NCI-H2081 (cell line): ENCODE measurements at regions not wholly inside any gene's neighbourhood (a gene's known extent, or its start where the extent isn't known, plus 50 kb on each side); places are given as distances from the start of the nearest gene placed in this dataset.
A peak's percentile ranks its signal among the peaks of the same experiment; 100 is the strongest.
"Not testable (repeated sequence)": the region's sequence is repeated elsewhere in the genome, so short reads cannot be mapped to it uniquely, and the experiment has no call there.

Experiments
- DNase-seq, 2 experiments: peaks; one replicate each; lab custom pipeline; 2025; lab: John Stamatoyannopoulos, UW

- DNase-seq = no peak
Observed at GRCh38 chr14:81955123-81955522, 421.5 kb upstream of the SEL1L start.

- no peak for DNase-seq
Observed at GRCh38 chr14:81960781-81961180, 427.1 kb upstream of the SEL1L start.

- no peak for DNase-seq
Observed at GRCh38 chr14:81963846-81964245, 430.2 kb upstream of the SEL1L start.

DNA sequence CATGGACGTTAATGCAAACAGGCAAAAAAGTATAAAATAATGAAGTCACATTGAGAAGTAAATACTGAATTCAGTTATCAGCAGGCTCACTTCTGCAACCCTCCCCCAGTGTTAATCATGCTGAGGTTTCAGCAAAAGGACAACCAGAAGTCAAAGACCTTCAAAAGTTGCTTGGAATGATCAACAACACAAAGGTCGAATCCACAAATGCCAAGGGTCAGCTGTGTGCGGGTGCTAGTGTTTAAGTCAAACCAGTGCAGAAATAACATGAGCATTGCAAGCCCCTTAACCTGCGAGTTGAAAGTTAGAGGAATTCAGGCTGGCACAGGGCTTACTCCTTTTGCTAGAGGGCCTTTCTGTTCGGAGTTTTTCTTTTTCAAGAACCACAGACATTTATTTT is 436.7 kb upstream of the SEL1L start:
- DNase-seq = no peak

DNA sequence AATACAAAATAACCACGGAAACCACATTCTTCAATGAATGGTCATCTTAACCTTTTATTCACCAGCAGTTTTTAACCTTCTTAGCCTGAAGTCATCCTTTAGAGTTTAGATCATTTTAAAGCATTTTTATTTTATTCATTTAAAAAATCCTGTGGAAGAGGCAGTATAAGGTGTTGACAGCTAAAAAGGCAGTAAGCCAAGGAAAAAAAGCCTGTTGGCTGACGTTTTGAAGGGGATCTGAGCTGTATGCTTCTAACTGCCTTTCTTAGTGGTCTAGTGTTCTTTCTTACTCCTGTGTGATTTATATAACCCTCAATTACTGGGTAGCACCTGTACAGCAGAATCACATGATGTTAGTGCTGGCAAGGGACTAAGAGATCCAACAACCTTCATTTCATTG is 438.3 kb upstream of the SEL1L start:
- no peak for DNase-seq

DNA sequence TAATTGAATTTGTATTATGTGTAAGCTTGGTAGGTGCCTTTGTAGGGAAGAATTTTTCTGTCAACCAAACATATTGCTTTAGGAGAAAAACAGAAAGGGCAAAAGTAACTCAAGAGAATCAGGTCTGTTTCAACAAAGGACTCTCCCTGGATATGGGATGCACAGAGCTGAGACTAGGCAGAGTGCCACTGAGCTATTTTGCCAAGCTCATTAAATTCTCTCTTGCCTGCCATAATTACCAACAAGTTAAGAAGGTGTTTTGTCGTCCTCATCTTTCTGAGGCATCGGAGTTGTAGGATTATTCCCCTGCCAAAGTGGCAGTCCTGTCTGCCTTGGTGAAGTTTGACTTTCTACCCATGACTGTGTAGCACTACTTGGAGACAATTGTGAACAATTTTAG is 438.9 kb upstream of the SEL1L start:
- no peak for DNase-seq

DNA sequence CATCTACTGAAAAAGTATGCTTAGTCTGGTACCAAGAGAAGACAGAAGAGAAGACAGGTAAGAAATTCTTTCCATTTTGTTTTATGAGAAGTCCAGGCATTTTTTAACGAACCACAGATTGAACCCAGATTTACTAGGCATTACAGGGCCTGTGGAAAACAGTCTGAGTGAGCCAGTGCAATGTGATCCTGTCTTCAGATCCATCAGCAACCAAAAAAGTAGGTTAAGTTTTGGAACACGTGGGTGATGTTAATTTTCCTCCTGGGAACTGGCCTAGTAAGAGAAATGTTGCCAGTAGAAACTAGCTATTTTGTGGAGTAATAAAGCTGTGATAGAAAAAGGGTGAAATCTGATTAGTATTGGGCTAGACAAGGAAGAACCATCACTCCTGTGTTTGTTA is 440.9 kb upstream of the SEL1L start:
- no peak for DNase-seq

DNA sequence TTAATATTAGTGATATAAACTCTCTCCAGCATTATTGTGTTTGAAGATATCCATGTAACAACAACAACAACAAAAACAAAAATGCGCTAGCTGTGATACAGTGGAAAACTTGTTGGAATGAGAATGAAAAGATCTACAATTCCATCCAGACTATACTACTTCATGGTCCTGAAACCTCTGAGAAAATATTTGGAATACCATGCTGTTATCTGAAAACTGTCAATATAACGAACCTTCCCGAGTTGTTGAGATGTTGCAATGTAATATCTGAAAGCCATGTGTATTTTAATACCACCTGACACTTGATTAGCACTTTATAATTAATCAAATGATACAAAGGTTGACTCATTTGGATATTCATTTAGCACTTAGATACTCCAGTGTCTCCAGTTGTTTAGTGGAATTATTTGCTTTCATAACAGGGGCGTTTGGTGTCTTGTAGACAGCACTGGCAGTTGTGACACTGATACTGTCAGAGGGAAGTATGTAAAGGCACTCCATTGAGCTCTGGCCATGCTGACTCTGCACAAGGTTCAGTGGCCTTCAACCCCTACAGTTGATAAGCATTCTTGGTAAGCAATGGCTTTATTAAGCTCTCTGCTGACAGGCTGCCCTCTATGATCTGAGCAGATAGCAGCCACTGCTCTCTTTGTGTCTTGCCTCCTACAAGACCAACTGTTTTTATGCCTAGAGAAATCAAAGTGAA is 447.1 kb upstream of the SEL1L start:
- no peak for DNase-seq

DNA sequence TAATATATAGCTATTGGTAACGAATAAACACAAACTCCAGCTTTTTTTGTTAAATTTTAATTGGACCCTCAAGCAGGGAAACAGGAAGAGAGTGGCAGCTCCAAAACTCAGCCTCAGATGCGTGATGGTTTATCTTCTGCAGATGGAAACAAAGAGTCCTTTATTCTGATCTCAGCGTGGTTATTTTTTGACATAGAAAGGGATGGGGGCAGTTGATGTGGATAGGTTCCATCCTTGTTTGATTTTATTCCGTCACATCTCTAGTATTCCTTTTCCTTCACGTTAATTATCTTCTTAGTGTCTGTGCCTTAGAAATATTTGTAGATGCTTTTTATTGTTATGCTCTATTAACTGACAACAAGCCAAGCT is 447.6 kb upstream of the SEL1L start:
- no peak for DNase-seq

DNA sequence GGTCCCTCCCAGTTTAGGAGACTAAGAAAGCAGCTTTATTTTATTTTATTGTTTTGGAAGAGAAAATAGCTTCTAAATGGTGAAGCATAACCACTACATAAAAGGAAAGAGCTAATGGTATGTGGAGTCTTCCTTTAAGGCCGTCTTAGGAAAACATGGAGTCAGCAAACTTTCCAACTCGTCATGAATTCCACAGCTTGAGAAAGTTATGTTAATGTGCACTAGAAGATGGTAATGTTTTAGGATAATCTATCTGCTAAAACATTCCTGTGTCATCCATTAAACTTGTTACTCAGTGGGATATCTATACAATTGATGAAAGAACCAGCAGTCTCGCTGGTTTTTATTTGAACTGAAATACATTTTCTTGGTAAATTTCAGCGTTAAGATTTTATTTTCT is 448.4 kb upstream of the SEL1L start:
- no peak for DNase-seq

DNA sequence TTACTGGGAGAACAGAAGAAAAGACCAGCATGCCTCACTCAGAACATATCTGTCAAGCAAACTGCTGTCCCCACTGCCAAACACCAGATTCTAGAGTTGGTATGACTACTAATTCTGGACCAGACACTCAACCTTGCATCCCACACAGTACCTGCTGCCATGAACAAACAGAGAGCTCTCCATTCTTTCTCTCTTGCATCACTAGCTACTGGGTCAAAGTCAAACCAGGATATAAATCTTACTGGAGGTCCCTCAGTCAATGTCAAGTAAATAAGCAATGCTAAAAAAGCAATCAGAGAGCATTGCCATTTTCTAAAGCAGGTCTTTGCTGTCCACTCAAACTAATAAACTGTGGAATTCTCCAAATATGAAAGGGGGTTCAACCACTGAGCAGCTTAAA is 452.4 kb upstream of the SEL1L start:
- no peak for DNase-seq

DNA sequence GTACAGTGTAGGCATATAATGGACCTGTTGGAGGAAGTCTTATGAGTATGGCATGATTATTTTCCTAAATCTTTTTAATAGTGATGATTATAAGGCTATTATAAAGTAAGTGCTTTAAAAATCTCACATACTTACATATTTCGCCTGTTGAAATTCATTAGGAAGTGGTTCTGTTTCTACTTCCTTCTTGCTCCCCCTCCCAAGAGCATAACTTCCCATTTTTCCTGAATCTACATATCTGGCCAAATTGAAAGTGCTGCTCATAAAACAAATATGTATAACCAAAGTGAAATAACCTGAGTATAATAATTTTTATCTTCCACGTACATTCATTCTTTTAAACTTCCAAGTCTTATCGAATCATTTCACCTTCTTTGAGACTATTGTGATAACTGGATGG is 455.6 kb upstream of the SEL1L start:
- DNase-seq = no peak

- peak; percentile 52 to 64 for DNase-seq
Observed at GRCh38 chr14:81990312-81990761, 456.7 kb upstream of the SEL1L start.

DNA sequence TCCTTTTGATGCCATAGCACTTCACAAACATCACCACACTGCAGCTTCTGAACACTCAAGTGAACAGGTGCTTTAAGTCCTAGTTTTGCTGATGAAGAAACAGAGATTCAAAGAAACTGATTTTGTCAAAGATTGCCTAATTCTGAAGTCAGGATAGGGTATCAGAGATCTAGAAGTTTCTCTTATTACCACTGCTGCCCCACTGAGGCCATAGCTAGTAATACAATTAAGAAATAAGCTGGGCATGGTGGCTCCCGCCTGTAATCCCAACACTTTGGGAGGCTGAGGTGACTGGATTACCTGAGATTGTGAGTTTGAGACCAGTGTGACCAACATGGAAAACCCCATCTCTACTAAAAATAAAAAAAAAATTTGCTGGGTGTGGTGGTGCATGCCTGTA is 458.3 kb upstream of the SEL1L start:
- DNase-seq = no peak

DNA sequence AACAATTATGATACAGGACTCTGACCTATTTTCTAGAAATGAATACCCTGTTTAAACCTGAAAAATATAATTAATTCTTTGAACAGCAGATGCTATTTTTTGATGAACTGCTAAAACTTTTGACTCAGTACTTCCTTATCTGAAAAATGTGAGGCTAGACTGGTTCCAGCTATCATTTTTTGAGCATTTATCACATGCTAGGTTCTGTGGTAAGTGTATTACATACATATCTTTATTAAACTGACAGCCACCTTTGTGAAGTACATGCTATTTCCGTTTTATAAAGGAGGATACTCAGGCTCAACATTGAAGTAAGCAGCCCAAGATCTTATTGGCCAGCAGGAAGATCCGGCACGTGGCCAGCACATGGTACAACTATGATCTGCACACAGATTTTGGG is 459.8 kb upstream of the SEL1L start:
- DNase-seq = no peak

DNA sequence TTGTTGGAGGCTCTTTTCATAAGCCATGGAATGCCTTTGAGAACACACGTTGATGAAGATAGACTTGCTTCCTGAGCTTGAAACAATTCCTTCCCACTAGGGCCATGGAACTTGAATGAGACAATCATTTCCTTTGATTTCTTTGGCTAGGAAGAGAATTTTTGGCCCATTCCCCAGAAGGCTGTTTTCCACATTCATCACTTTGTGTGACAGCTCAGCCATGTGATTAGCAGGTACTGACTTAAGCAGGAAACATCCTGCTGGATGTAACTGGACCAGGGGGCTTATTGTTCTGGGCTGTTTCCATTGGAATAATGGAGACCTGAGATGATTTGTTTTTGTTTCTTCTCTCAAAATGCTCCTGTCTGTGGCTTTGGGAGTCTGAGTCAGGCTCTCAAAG is 469.8 kb upstream of the SEL1L start:
- no peak for DNase-seq

DNA sequence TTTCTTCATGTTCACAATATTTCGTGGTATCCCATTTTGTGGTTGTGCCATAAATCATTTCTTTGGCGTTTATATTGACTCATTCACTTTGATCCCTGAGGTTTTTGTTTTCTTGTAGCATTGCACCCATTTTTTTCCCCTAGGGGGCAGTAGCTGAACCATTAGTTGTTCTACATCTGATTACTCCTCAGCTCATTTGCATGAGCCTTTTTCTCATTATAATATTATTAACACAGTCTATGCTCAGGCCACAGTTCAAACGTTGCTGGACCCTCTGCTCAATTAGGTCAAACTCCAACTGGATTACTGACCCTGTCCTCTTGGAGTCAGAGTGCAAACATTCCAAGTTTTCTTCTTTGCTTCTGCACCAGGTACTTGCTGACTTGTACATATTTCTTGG is 475.4 kb upstream of the SEL1L start:
- DNase-seq = peak; percentile 29 to 49

DNA sequence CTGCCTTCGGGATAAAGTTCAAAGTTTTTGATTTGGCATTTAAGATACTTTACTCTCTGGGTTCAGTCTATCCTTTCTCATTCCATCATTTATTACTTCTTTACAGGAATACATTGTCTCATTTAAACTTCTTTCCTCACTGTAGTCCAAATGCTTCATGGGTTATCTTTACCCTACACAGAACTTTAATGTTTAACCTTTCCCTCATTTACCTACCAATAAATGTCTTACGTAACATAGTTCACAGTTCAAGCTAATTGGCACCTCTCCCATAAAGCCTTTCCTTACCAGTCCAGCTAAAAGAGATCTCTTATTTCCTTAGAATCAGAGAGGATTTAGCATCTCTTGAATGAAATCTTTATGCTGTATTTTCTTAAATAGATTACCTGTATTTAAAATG is 476.3 kb upstream of the SEL1L start:
- DNase-seq = no peak

- no peak for DNase-seq
Observed at GRCh38 chr14:82011460-82011859, 477.8 kb upstream of the SEL1L start.

- no peak for DNase-seq
Observed at GRCh38 chr14:82029038-82029437, 495.4 kb upstream of the SEL1L start.

DNA sequence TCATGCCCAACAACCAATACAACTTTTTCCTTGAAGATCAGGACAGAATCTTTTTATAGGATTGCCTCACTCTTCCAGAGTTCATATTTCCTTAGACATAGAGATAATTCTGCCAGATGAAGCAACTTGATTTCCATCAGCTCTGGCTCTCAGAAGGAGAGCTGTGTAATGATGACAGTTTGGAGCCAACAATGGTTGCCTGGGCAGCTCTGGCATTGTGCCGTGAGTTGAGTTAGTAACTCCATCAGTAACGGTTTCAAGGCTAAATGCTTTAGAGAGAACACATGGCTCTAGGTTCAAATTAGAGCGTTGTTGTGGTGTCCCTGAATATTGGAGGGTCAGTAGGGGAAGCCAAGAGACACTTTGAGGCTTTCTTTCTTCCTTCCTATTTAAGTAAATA is 501.7 kb upstream of the SEL1L start:
- DNase-seq = no peak

- DNase-seq = not testable (repeated sequence)
Observed at GRCh38 chr14:82038066-82038465, 504.4 kb upstream of the SEL1L start.

GRCh38 chr14:82045339-82045738 is 511.7 kb upstream of the SEL1L start:
- no peak for DNase-seq

DNA sequence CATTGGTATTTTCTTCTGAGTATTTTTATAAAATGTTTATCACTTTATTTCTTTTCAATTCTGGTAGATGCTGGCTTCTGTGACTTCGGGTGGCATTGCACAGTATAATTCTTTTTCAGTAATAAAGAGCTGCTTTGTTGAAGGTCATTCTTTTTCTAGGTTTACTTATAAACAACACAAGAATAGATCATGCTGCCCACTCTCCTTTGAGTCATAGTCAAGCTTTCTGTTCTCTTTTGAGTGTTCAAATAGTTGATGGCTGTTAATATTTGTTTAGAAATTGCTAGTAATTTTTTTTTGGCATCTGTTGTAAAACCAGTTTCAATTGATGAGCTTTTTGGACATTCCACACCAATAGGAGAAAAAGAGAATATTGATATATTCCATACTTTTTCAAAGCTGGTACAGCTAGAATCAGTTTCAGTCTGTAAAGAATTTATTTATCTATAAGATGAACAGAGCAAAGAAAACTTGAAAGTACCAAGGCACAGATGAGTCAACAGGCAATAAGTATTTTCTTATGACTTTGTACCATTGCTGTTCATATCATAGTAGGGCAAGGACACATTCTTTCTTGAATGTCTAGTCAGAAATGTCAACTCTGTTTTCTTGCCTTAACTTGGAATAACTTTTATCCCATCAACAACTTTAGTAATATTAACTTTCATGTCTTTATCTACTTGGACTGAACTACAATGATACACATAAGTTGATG is 513.0 kb upstream of the SEL1L start:
- DNase-seq = no peak
